Stimulated activated naive B cell treated with anti-CD40 and anti-IgM and Interleukin-4, amounts not matched to agents 10 μg/mL and 1 μg/mL and 100 μg/mL, for 72 hours (primary cell): ENCODE measurements at regions not wholly inside any gene's neighbourhood (a gene's known extent, or its start where the extent isn't known, plus 50 kb on each side); places are given as distances from the start of the nearest gene placed in this dataset.
A peak's percentile ranks its signal among the peaks of the same experiment; 100 is the strongest.

ENCODE experiments used
- ATAC-seq, 2 donors: fragments of 150-1000 bp; cut with Tn5 transposase; replicated peaks; 2 replicates each; pipeline ENCODE4 v1.10.0; 2021; ENCODE audit warnings: moderate library complexity in 1 of 2
- DNase-seq: peaks from one replicate; pipeline ENCODE4 v3.0.0; 2021
- H3K27ac Mint-ChIP-seq: one replicate; pipeline ENCODE4 v1.8.0; 2022; ENCODE audit warnings: mild to moderate bottlenecking, mixed read lengths
- H3K27me3 Mint-ChIP-seq, 2 donors: one replicate each; pipeline ENCODE4 v1.8.0; 2022; ENCODE audit warnings: mixed read lengths in 2 of 2
- H3K36me3 Mint-ChIP-seq, 2 donors: one replicate each; pipeline ENCODE4 v1.8.0; 2022; ENCODE audit warnings: mixed read lengths in 2 of 2, mild to moderate bottlenecking in 1 of 2
- H3K4me1 Mint-ChIP-seq, 2 donors: one replicate each; pipeline ENCODE4 v1.8.0; 2022; ENCODE audit warnings: mixed read lengths in 2 of 2, mild to moderate bottlenecking in 1 of 2
- H3K4me3 Mint-ChIP-seq, 2 donors: one replicate each; pipeline ENCODE4 v1.8.0; 2022; ENCODE audit warnings: mild to moderate bottlenecking in 2 of 2, mixed read lengths in 2 of 2, moderate library complexity in 1 of 2
- H3K9me3 Mint-ChIP-seq, 2 donors: one replicate each; pipeline ENCODE4 v1.8.0; 2022; ENCODE audit warnings: mixed read lengths in 2 of 2, mild to moderate bottlenecking in 1 of 2

DNA sequence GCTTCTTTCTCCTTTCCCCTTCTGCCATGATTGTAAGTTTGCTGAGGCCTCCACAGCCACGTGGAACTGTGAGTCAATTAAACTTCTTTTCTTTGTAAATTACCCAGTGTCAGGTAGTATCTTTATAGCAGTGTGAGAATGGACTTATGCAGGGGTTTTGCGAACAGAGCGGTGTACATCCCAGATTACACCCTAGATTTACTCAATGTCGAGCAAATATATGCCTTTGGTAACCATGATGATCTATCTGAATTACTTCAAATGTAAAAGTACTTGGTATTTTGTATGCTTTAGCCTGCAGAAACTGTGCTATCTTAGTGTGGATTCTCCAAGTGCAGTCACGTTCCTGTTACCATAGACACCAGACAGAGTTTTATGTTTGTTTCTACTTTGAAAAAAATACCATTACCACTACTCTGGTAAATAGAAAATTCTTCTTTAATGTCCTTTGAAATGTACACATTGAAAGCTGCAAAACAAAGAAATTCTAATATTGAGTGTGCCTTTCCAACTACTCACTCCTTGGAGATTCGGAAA is 510.4 kb upstream of the ARGLU1 start:
- DNase-seq: no peak
- no peak for ATAC-seq
- Mint-ChIP-seq H3K9me3 (peaks cover 1 to 9% of the 10 kb centered on the region in 2 donors), H3K27ac (no peak overlapping the region), H3K36me3 (no peaks in the 10 kb centered on the region), H3K27me3 (no peaks in the 10 kb centered on the region), H3K4me1 (no peaks in the 10 kb centered on the region), H3K4me3 (no peak overlapping the region)

DNA sequence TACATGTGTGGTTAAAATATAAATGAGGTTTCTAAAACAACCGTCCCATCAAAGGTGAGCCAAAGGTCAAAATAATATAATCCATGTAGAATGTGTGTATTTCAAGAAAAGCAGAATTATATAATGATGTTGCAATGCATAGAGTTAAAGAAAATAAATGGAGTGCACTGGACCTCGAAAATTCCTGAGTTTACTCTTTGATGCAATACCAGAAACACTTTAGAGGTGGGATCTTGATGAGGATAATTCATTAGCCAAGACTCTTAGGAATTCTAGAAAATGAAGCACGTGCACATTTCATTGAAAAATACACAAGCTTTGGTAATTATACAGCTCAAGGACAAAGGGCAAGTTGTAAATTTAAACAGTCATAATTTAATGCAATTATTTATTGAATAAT is 508.9 kb upstream of the ARGLU1 start:
- no peaks in the 10 kb centered on the region for H3K27me3 Mint-ChIP-seq
- DNase-seq: no peak
- no peak overlapping the region for H3K4me3 Mint-ChIP-seq
- no peaks in the 10 kb centered on the region for H3K4me1 Mint-ChIP-seq
- H3K9me3 Mint-ChIP-seq: peaks cover 0 to 9% of the 10 kb centered on the region in 2 donors
- no peak overlapping the region for H3K27ac Mint-ChIP-seq
- ATAC-seq: no peak
- no peaks in the 10 kb centered on the region for H3K36me3 Mint-ChIP-seq

DNA sequence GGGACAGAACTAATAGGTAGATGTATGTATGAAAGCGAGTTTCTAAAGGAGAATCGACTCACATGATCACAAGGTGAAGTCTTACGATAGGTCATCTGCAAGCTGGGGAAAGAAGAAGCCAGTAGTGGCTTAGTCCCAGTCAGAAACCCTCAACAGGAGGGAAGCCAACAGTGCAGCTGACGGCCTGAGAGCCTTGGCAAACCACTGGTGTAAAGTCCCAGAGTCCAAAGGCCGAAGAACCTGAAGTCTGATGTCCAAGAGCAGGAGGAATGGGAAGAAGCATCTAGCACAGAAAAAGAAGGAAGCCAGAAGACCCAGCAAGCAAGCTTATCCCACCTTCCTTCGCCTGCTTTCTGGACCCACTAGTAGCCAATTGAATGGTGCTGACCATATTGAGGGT is 507.6 kb upstream of the ARGLU1 start:
- Mint-ChIP-seq H3K27me3 (no peaks in the 10 kb centered on the region), H3K9me3 (peaks cover 0 to 9% of the 10 kb centered on the region in 2 donors), H3K27ac (no peak overlapping the region), H3K36me3 (no peaks in the 10 kb centered on the region), H3K4me3 (no peak overlapping the region), H3K4me1 (no peaks in the 10 kb centered on the region)
- no peak for DNase-seq
- no peak for ATAC-seq

DNA sequence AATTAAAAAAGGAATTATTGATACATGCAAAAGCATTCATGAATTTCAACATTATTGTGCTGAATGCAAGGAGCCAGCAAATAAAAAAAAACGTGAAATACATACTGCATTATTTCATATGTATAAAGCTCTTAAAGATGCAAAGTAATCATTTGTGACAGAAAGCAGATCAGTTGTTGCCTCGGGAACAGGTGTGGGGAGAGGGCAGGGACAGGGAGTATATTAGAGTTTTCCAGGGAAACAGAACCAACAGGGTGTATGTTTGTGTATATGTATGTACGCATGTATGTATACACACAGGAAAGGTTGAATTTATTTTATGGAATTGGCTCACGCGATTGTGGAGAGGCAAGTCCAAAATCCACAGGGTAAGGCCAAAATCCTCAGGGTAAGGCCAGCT is 502.9 kb upstream of the ARGLU1 start:
- Mint-ChIP-seq H3K4me3 (no peak overlapping the region), H3K4me1 (no peaks in the 10 kb centered on the region), H3K36me3 (no peaks in the 10 kb centered on the region), H3K27me3 (no peaks in the 10 kb centered on the region), H3K9me3 (peaks cover 0 to 5% of the 10 kb centered on the region in 2 donors), H3K27ac (no peak overlapping the region)
- ATAC-seq (no peak), DNase-seq (no peak)

DNA sequence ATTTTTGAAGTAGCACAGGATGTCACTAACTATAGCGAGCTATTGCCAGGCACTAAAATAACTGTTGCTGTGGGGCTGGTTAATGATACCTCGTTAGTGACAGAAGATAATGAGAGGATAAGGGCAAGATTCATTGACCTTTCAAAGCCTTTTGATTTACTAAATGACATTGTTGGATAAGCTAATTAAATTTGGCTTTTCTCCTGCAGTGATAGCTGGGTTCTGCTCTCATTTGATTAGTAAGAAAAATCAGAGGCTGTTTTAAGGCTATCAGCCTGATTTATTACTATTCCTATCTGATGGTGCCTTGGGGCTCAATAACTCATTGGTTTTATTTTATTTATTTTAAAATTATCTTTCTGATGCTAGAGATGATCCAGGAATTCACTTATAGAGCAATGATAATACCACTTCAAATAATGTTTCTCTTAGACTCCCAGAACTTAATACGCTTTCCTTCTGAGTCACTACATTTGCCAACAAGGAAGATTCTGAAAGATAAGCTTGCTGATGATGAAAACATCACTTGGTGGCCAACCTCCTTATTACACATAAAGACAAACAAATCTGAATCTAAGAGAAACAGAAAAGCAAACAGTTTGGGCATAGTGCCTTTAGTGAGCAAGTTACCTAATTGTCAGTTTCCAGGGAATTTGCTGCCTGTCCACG is 501.3 kb upstream of the ARGLU1 start:
- Mint-ChIP-seq H3K4me1 (no peaks in the 10 kb centered on the region), H3K36me3 (no peaks in the 10 kb centered on the region), H3K27ac (no peak overlapping the region), H3K27me3 (no peaks in the 10 kb centered on the region), H3K4me3 (no peak overlapping the region), H3K9me3 (no peaks in the 10 kb centered on the region)
- ATAC-seq: no peak
- no peak for DNase-seq

DNA sequence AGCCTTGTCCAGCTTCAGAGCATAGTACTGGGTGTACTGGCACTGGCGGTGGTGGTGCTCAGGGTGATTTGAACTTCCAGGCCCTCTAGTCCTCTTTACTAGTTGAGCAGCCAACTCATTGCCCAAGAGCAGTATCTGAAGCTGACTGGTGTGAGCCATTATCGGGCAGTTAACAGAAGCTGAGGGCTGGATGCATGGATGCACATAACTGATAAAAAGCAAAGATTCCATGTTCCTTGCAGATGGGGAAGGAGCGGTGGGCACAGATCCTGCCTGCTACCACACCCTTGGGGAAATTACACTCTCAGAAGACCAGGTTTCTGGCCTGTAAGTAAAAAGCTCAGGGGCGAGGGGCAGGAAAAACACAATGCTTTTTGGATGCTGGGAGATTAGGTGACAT is 499.4 kb upstream of the ARGLU1 start:
- Mint-ChIP-seq H3K27me3 (no peaks in the 10 kb centered on the region), H3K36me3 (no peaks in the 10 kb centered on the region), H3K9me3 (no peaks in the 10 kb centered on the region), H3K4me3 (no peak overlapping the region), H3K4me1 (no peaks in the 10 kb centered on the region), H3K27ac (no peak overlapping the region)
- DNase-seq: no peak
- ATAC-seq: peak in 1 of 2 donors; percentile 7

GRCh38 chr13:107066355-107066754 is 498.4 kb upstream of the ARGLU1 start:
- Mint-ChIP-seq H3K9me3 (no peaks in the 10 kb centered on the region), H3K4me3 (no peak overlapping the region), H3K36me3 (no peaks in the 10 kb centered on the region), H3K4me1 (no peaks in the 10 kb centered on the region), H3K27me3 (no peaks in the 10 kb centered on the region), H3K27ac (no peak overlapping the region)
- no peak for ATAC-seq
- DNase-seq: no peak

GRCh38 chr13:107065036-107065435 is 497.1 kb upstream of the ARGLU1 start:
- Mint-ChIP-seq H3K27ac (no peak overlapping the region), H3K4me3 (no peak overlapping the region), H3K9me3 (peaks cover 0 to 3% of the 10 kb centered on the region in 2 donors), H3K4me1 (no peaks in the 10 kb centered on the region), H3K36me3 (no peaks in the 10 kb centered on the region), H3K27me3 (no peaks in the 10 kb centered on the region)
- ATAC-seq (no peak), DNase-seq (no peak)

DNA sequence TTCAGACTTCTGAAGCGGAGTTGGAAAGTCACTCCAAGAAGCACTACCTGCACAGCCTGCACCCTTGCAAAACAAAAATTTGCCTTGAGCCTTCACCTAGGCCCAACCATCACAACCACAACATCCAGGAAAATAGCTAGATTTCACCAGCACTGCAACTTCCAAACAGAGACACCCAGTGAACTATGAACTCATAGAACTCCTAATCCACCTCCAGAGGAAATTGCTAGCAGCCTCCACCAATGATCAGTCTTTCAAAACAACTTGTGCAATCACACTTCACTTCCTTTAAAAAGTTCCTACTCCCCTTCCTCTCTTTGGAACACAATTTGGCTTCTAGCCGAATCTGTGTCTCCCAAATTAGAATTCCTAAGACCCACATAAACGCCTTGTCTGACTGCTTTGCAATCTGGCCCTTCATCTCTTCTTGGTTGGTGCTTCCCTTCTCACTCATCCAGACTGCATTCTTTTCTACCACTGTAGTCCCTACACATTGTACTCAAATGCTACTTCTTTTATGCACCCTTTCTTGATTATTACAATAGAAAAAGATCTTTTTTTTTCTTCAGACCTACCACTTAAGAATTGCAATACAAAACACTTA is 489.2 kb upstream of the ARGLU1 start:
- DNase-seq: no peak
- Mint-ChIP-seq H3K4me1 (no peaks in the 10 kb centered on the region), H3K27ac (no peak overlapping the region), H3K4me3 (no peak overlapping the region), H3K36me3 (no peaks in the 10 kb centered on the region), H3K9me3 (peaks cover 3 to 6% of the 10 kb centered on the region in 2 donors), H3K27me3 (peaks cover 0 to 4% of the 10 kb centered on the region in 2 donors)
- ATAC-seq: no peak

GRCh38 chr13:107043021-107043956 is 475.4 kb upstream of the ARGLU1 start:
- Mint-ChIP-seq H3K4me1 (no peaks in the 10 kb centered on the region), H3K27me3 (no peaks in the 10 kb centered on the region), H3K9me3 (peaks cover 4 to 7% of the 10 kb centered on the region in 2 donors), H3K36me3 (no peaks in the 10 kb centered on the region), H3K4me3 (no peak overlapping the region), H3K27ac (no peak overlapping the region)
- ATAC-seq (no peak), DNase-seq (no peak)

GRCh38 chr13:107035778-107036177 is 467.8 kb upstream of the ARGLU1 start:
- no peak for ATAC-seq
- no peak overlapping the region for H3K4me3 Mint-ChIP-seq
- no peak for DNase-seq
- no peaks in the 10 kb centered on the region for H3K9me3 Mint-ChIP-seq
- H3K27me3 Mint-ChIP-seq: no peaks in the 10 kb centered on the region
- H3K4me1 Mint-ChIP-seq: no peaks in the 10 kb centered on the region
- H3K27ac Mint-ChIP-seq: no peak overlapping the region
- no peaks in the 10 kb centered on the region for H3K36me3 Mint-ChIP-seq

- ATAC-seq (no peak), DNase-seq (no peak)
- no peaks in the 10 kb centered on the region for H3K36me3 Mint-ChIP-seq
- no peak overlapping the region for H3K27ac Mint-ChIP-seq
- H3K4me1 Mint-ChIP-seq: no peaks in the 10 kb centered on the region
- H3K9me3 Mint-ChIP-seq: no peaks in the 10 kb centered on the region
- H3K27me3 Mint-ChIP-seq: no peaks in the 10 kb centered on the region
- H3K4me3 Mint-ChIP-seq: no peak overlapping the region
Measured at GRCh38 chr13:107035186-107035585, 467.2 kb upstream of the ARGLU1 start.

- Mint-ChIP-seq H3K4me3 (no peak overlapping the region), H3K9me3 (no peaks in the 10 kb centered on the region), H3K27me3 (no peaks in the 10 kb centered on the region), H3K27ac (no peak overlapping the region), H3K4me1 (no peaks in the 10 kb centered on the region), H3K36me3 (no peaks in the 10 kb centered on the region)
- ATAC-seq: no peak
- no peak for DNase-seq
Measured at GRCh38 chr13:107034236-107034872, 466.4 kb upstream of the ARGLU1 start.

- no peaks in the 10 kb centered on the region for H3K4me1 Mint-ChIP-seq
- no peak for DNase-seq
- H3K27ac Mint-ChIP-seq: no peak overlapping the region
- H3K4me3 Mint-ChIP-seq: no peak overlapping the region
- no peaks in the 10 kb centered on the region for H3K27me3 Mint-ChIP-seq
- peaks cover 0 to 3% of the 10 kb centered on the region in 2 donors for H3K9me3 Mint-ChIP-seq
- no peaks in the 10 kb centered on the region for H3K36me3 Mint-ChIP-seq
- no peak for ATAC-seq
Measured at GRCh38 chr13:107031716-107032115, 463.8 kb upstream of the ARGLU1 start.
